ENCODE measurements at regions not wholly inside any gene's neighbourhood (a gene's known extent, or its start where the extent isn't known, plus 50 kb on each side); places are given as distances from the start of the nearest gene placed in this dataset.

DNA sequence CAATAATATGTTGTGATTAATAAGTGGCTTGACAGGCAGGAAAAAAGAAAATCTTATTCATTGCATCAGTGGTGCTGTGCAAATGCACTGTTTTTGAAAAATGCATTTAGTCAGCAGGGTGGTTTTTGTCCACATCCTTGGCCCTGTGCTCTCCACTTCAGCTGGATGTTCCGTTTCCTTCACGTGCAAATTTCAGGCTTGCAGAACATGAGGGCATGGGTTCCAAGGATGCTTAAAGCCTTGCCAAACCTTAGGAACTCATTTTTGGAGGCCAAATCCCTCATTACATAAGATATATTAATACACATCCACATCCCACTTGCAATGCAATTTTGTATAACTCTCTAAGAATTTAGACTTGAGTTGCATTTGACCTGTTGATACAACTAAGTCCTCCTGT lies 410.1 kb downstream of the PRDM2 start:
- H3K27me3 ChIP-seq (replicated peaks; ENCODE audit: insufficient read depth), result no peaks in the 10 kb centered on the region
- H3K4me1 ChIP-seq (ENCODE audit: control insufficient read depth in 1 of 2, low read depth in 2 of 2), result peaks cover 3 to 15% of the 10 kb centered on the region in 2 donors
- no peak overlapping the region for H3K4me3 ChIP-seq
- H3K36me3 ChIP-seq, result no peaks in the 10 kb centered on the region
- H3K9me3 ChIP-seq, result no peaks in the 10 kb centered on the region
- TF ChIP-seq, protein P1, sequence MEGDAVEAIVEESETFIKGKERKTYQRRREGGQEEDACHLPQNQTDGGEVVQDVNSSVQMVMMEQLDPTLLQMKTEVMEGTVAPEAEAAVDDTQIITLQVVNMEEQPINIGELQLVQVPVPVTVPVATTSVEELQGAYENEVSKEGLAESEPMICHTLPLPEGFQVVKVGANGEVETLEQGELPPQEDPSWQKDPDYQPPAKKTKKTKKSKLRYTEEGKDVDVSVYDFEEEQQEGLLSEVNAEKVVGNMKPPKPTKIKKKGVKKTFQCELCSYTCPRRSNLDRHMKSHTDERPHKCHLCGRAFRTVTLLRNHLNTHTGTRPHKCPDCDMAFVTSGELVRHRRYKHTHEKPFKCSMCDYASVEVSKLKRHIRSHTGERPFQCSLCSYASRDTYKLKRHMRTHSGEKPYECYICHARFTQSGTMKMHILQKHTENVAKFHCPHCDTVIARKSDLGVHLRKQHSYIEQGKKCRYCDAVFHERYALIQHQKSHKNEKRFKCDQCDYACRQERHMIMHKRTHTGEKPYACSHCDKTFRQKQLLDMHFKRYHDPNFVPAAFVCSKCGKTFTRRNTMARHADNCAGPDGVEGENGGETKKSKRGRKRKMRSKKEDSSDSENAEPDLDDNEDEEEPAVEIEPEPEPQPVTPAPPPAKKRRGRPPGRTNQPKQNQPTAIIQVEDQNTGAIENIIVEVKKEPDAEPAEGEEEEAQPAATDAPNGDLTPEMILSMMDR (IDR thresholded peaks at IDR 0.05), result no peak
- ATAC-seq (ENCODE audit: insufficient number of reproducible peaks, low FRiP score, low read depth) (no peak), DNase-seq (ENCODE audit: low spot score) (no peak)
- no peak overlapping the region for H3K27ac ChIP-seq

DNA sequence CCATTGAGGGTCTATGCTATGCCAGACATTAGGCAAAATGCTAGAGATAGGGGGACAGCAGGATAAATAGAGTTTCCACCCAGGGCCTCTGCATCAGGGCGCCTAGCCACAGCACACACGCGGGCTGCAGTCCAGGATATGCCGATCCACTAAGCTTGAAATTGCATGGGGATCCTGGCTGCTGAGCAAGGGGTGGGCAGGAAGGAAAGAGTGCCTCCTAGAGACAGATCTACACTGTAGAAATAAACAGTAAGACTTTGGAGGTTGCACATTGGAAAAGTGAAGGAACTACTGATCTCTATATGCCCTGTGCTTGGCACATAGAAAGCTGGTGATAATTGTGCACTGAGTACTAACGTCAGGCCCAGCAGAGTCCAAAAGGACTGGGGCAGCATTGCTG lies 411.1 kb downstream of the PRDM2 start:
- H3K27ac ChIP-seq, result no peak overlapping the region
- no peaks in the 10 kb centered on the region for H3K27me3 ChIP-seq (replicated peaks; ENCODE audit: insufficient read depth)
- H3K4me1 ChIP-seq (ENCODE audit: control insufficient read depth in 1 of 2, low read depth in 2 of 2), result peaks cover 3 to 15% of the 10 kb centered on the region in 2 donors
- no peak overlapping the region for H3K4me3 ChIP-seq
- no peaks in the 10 kb centered on the region for H3K36me3 ChIP-seq
- no peak for DNase-seq (ENCODE audit: low spot score)
- no peaks in the 10 kb centered on the region for H3K9me3 ChIP-seq
- TF ChIP-seq, protein P1 (IDR thresholded peaks at IDR 0.05), result no peak
- no peak for ATAC-seq (ENCODE audit: insufficient number of reproducible peaks, low FRiP score, low read depth)

DNA sequence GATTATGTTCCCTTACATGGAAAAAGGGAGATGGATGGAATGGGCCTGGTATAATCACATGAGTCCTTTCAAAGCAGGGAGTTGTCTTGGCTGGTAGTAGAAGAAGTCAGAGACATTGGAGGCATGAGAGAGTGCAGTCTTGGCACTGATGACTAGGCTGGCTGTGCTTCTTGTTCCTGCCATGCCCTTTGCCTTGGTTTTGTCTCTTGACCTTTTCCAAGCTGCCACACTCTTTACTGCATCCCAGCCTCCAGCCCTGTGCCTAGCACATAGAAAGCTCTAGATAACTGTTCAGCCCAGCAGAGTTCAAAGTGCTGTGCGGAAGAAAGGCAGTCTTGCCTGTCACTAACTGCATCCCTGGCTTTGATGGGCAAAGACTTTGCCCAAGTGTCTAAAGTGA lies 412.6 kb downstream of the PRDM2 start:
- DNase-seq (ENCODE audit: low spot score) (no peak), ATAC-seq (ENCODE audit: insufficient number of reproducible peaks, low FRiP score, low read depth) (no peak)
- Histone ChIP-seq H3K4me1 (ENCODE audit: control insufficient read depth in 1 of 2, low read depth in 2 of 2) (peaks cover 3 to 15% of the 10 kb centered on the region in 2 donors), H3K4me3 (no peak overlapping the region), H3K27ac (no peak overlapping the region), H3K9me3 (no peaks in the 10 kb centered on the region), H3K36me3 (no peaks in the 10 kb centered on the region), H3K27me3 (replicated peaks; ENCODE audit: insufficient read depth) (no peaks in the 10 kb centered on the region)
- TF ChIP-seq, protein P1 (IDR thresholded peaks at IDR 0.05), result no peak

DNA sequence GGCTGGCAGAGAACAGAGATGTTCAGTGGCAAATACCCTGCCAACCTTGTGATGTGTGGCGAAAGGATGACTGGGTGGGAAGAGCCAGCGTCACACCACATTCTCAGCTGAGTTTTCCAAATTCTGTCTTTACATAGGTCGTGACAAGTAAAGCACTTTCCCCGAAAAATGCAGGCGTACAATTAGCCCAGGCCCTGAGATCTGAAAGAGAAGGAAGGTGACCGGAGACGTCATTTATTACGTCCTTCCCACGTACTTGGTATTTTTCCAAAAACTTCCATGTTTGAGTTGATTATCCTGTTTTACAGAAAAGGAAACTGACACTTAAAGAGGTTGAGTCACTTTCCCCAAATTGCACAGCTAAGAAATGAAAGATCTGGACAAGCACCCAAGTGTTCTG lies 413.3 kb downstream of the PRDM2 start:
- DNase-seq (ENCODE audit: low spot score) (no peak), ATAC-seq (ENCODE audit: insufficient number of reproducible peaks, low FRiP score, low read depth) (no peak)
- no peak overlapping the region for H3K27ac ChIP-seq
- no peak overlapping the region for H3K4me3 ChIP-seq
- no peaks in the 10 kb centered on the region for H3K27me3 ChIP-seq (replicated peaks; ENCODE audit: insufficient read depth)
- H3K36me3 ChIP-seq, result no peaks in the 10 kb centered on the region
- no peaks in the 10 kb centered on the region for H3K9me3 ChIP-seq
- TF ChIP-seq, protein P1 (IDR thresholded peaks at IDR 0.05), result no peak
- H3K4me1 ChIP-seq (ENCODE audit: control insufficient read depth in 1 of 2, low read depth in 2 of 2), result peaks cover 3 to 14% of the 10 kb centered on the region in 2 donors

DNA sequence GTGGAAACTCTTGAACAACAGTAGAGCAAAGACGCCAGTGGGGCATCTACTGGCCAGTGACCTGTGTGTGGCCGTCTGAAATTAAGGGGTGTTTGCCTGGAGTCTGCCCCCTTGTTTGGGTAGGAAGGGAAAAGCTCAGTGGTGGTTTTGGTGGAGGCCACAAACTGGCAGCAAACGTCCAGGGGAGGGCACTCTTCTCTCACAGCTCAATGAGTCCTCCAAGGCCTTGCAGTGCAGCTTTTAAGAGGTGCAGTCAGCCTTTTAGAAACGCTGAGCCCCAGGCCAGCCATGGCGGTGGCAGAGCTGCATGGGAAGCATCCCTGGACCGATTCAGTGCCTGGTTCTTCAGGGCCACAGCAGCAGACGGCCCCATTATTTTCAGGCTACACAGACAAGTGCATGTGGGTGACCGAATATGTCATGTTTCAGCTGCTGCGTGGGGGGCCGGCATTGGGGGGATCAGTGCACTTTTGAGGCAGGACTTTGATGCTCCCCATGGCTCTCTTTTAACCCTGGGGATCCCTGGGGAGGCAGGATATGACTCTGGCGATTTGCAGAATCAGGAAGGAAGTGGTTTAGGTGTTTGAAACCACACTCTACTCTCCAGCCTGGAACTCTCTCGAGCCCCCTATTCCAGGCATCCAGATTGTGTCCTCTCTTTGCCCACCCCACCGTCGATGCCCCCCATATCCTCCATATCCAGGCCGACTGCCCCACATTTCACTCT lies 414.0 kb downstream of the PRDM2 start:
- Histone ChIP-seq H3K4me3 (no peak overlapping the region), H3K27me3 (replicated peaks; ENCODE audit: insufficient read depth) (no peaks in the 10 kb centered on the region), H3K27ac (no peak overlapping the region), H3K4me1 (ENCODE audit: control insufficient read depth in 1 of 2, low read depth in 2 of 2) (peaks cover 0 to 6% of the 10 kb centered on the region in 2 donors), H3K36me3 (no peaks in the 10 kb centered on the region), H3K9me3 (no peaks in the 10 kb centered on the region)
- DNase-seq (ENCODE audit: low spot score) (no peak), ATAC-seq (ENCODE audit: insufficient number of reproducible peaks, low FRiP score, low read depth) (no peak)
- TF ChIP-seq, protein P1 (IDR thresholded peaks at IDR 0.05), result no peak
